IMR-90 (cell line): ENCODE measurements at regions not wholly inside any gene's neighbourhood (a gene's known extent, or its start where the extent isn't known, plus 50 kb on each side); places are given as distances from the start of the nearest gene placed in this dataset.

Source experiments
- ATAC-seq: fragments of 200-7000 bp; cut with Tn5 transposase; 2 replicates; pipeline ENCODE4 v1.9.1; 2020; ENCODE audit warnings: low read depth, mild to moderate bottlenecking, moderate library complexity
- BruUV-seq: library from RNA; stranded (reverse); fragments of 400-500 nt; replicated peaks from 2 replicates; lab custom pipeline; 2021; lab: Mats Ljungman, UMichigan
- CTCF ChIA-PET: fragments of 300-600 bp; formaldehyde crosslinking; extraction: SDS; loops from one replicate; lab custom pipeline; 2021; ENCODE audit warnings: antibody characterized with exemption; lab: Yijun Ruan, JAX
- POLR2A ChIA-PET: fragments of 300-600 bp; sonication (Branson Sonifier 250); formaldehyde crosslinking; loops from one replicate; lab custom pipeline; 2022; ENCODE audit warnings: antibody characterized with exemption; ENCODE audit not compliant: unreplicated experiment; lab: Charles Lee
- DNase-seq: peaks from one replicate; pipeline ENCODE4 v3.0.0; 2013
- H2AFZ ChIP-seq: replicated peaks from 2 replicates; pipeline ENCODE3; 2013; ENCODE audit warnings: low read length, mild to moderate bottlenecking; ENCODE audit not compliant: poor library complexity
- H2AK5ac ChIP-seq: 2 replicates; pipeline ENCODE4 v1.6.1; 2013; ENCODE audit warnings: low read depth, low read length, inconsistent platforms
- H2AK9ac ChIP-seq: replicated peaks from 2 replicates; pipeline ENCODE3; 2013; ENCODE audit warnings: mild to moderate bottlenecking, low read depth, low read length, moderate library complexity; ENCODE audit not compliant: poor library complexity
- H2BK120ac ChIP-seq: 2 replicates; pipeline ENCODE4 v1.6.1; 2013; ENCODE audit warnings: low read depth, low read length, inconsistent platforms
- H2BK15ac ChIP-seq: 3 replicates; pipeline ENCODE4 v1.6.1; 2013; ENCODE audit warnings: low read depth, low read length, inconsistent platforms
- H2BK20ac ChIP-seq: 2 replicates; pipeline ENCODE4 v1.6.1; 2013; ENCODE audit warnings: low read depth, mild to moderate bottlenecking, inconsistent platforms, low read length, moderate library complexity
- H2BK5ac ChIP-seq: 2 replicates; pipeline ENCODE4 v1.6.1; 2013; ENCODE audit warnings: mild to moderate bottlenecking, low read depth, low read length, inconsistent platforms; ENCODE audit not compliant: poor library complexity, severe bottlenecking
- H3K14ac ChIP-seq: replicated peaks from 2 replicates; pipeline ENCODE4 v1.6.1; 2013; ENCODE audit warnings: low read depth, low read length, inconsistent platforms
- H3K18ac ChIP-seq: 2 replicates; pipeline ENCODE4 v1.6.1; 2013; ENCODE audit warnings: low read depth, low read length, control low read depth
- H3K23ac ChIP-seq: 2 replicates; pipeline ENCODE4 v1.6.1; 2013; ENCODE audit warnings: low read depth, low read length, inconsistent platforms
- H3K27ac ChIP-seq: 2 replicates; pipeline ENCODE4 v1.5.1; 2013; ENCODE audit warnings: mild to moderate bottlenecking, control low read depth, low read length; ENCODE audit not compliant: insufficient read depth
- H3K27me3 ChIP-seq: 2 replicates; pipeline ENCODE4 v1.6.1; 2013; ENCODE audit warnings: low read length; ENCODE audit not compliant: control insufficient read depth, insufficient read depth
- H3K36me3 ChIP-seq: 2 replicates; pipeline ENCODE4 v1.6.1; 2013; ENCODE audit warnings: low read length, mixed read lengths; ENCODE audit not compliant: control insufficient read depth, insufficient read depth
- H3K4ac ChIP-seq: 2 replicates; pipeline ENCODE4 v1.6.1; 2013; ENCODE audit warnings: low read depth, low read length, inconsistent platforms
- H3K4me1 ChIP-seq: 2 replicates; pipeline ENCODE4 v1.6.1; 2013; ENCODE audit warnings: low read length, mixed read lengths; ENCODE audit not compliant: control insufficient read depth, insufficient read depth
- H3K4me2 ChIP-seq: 2 replicates; pipeline ENCODE4 v1.6.1; 2013; ENCODE audit warnings: low read depth, mild to moderate bottlenecking, control low read depth, low read length, moderate library complexity
- H3K4me3 ChIP-seq: 2 replicates; pipeline ENCODE4 v1.5.1; 2013; ENCODE audit warnings: low read depth, mild to moderate bottlenecking, control low read depth, low read length, moderate library complexity; ENCODE audit not compliant: insufficient read depth
- H3K56ac ChIP-seq: 2 replicates; pipeline ENCODE4 v1.6.1; 2013; ENCODE audit warnings: low read length, inconsistent platforms; ENCODE audit not compliant: insufficient read depth; ENCODE audit errors: extremely low read depth
- H3K79me1 ChIP-seq, 2 experiments: 2 replicates each; pipeline ENCODE4 v1.6.1; 2013; ENCODE audit warnings: low read length in 2 of 2, inconsistent platforms in 1 of 2, low read depth in 1 of 2
- H3K9ac ChIP-seq: 2 replicates; pipeline ENCODE4 v1.6.1; 2013; ENCODE audit warnings: low read depth, low read length, control low read depth
- H3K9me1 ChIP-seq: 2 replicates; pipeline ENCODE4 v1.6.1; 2013; ENCODE audit warnings: low read length, inconsistent platforms; ENCODE audit not compliant: insufficient read depth
- H3K9me3 ChIP-seq: 2 replicates; pipeline ENCODE4 v1.6.1; 2013; ENCODE audit warnings: low read length; ENCODE audit not compliant: control insufficient read depth, insufficient read depth
- H4K20me1 ChIP-seq: 2 replicates; pipeline ENCODE4 v1.6.1; 2013; ENCODE audit warnings: low read length, inconsistent platforms; ENCODE audit not compliant: insufficient read depth
- H4K5ac ChIP-seq: 2 replicates; pipeline ENCODE4 v1.6.1; 2013; ENCODE audit warnings: mild to moderate bottlenecking, low read depth, low read length, control low read depth
- H4K8ac ChIP-seq, 2 experiments: 2 replicates each; pipeline ENCODE4 v1.6.1; 2013; ENCODE audit warnings: low read depth in 2 of 2, low read length in 2 of 2, control low read depth in 1 of 2, inconsistent platforms in 1 of 2
- H4K91ac ChIP-seq: 2 replicates; pipeline ENCODE4 v1.6.1; 2013; ENCODE audit warnings: low read depth, low read length, inconsistent platforms; ENCODE audit not compliant: insufficient read depth
- CEBPB ChIP-seq: IDR thresholded peaks from 2 replicates; pipeline ENCODE4 v1.6.1; 2012; ENCODE audit warnings: low read depth, low read length, improper control_type of control experiment
- CHD1 ChIP-seq: IDR thresholded peaks from 2 replicates; pipeline ENCODE4 v1.6.1; 2012; ENCODE audit warnings: low read depth, low read length, improper control_type of control experiment
- MAFK ChIP-seq: IDR thresholded peaks from 2 replicates; pipeline ENCODE4 v1.6.1; 2012; ENCODE audit warnings: low read depth, low read length, improper control_type of control experiment
- MXI1 ChIP-seq: IDR thresholded peaks from 2 replicates; pipeline ENCODE4 v1.6.1; 2012; ENCODE audit warnings: low read depth, mild to moderate bottlenecking, low read length, moderate library complexity, borderline replicate concordance
- NFE2L2 ChIP-seq: fragments of 150-350 bp; IDR thresholded peaks from 2 replicates; pipeline ENCODE4 v1.6.1; 2016; ENCODE audit warnings: low read depth, mild to moderate bottlenecking, low read length
- RAD21 ChIP-seq: IDR thresholded peaks from 2 replicates; pipeline ENCODE4 v1.6.1; 2012; ENCODE audit warnings: low read length, improper control_type of control experiment
- RFX5 ChIP-seq: IDR thresholded peaks from 2 replicates; pipeline ENCODE4 v1.8.0; 2012; ENCODE audit warnings: low read depth, mild to moderate bottlenecking, low read length, moderate library complexity
- WGBS, 2 experiments: methylation state at CpG; one replicate each; pipeline versions ENCODE4 v1.1.5 to v1.1.7; 2013; ENCODE audit warnings: missing lambda C conversion rate in 2 of 2; ENCODE audit not compliant: insufficient read length in 1 of 2; ENCODE audit errors: extremely low coverage in 2 of 2; 5-methylcytosine and 5-hydroxymethylcytosine counted together
- dilution Hi-C: fragments of 300-500 bp; cut with HindIII; formaldehyde crosslinking; loops from one replicate; pipeline ENCODE4 v1.14.3; 2018; ENCODE audit warnings: low sequenced_read_pairs; ENCODE audit not compliant: unreplicated experiment
- in situ Hi-C: fragments of 300-500 bp; cut with MboI; formaldehyde crosslinking; loops from 3 replicates; pipeline ENCODE4 v1.14.3; 2019; ENCODE audit warnings: low sequenced_read_pairs, inconsistent platforms, mixed read lengths
- intact Hi-C: fragments of 100-400 bp; cut with micrococcal nuclease; formaldehyde crosslinking; loops from 2 replicates; pipeline ENCODE4 v1.10.0; 2022

DNA sequence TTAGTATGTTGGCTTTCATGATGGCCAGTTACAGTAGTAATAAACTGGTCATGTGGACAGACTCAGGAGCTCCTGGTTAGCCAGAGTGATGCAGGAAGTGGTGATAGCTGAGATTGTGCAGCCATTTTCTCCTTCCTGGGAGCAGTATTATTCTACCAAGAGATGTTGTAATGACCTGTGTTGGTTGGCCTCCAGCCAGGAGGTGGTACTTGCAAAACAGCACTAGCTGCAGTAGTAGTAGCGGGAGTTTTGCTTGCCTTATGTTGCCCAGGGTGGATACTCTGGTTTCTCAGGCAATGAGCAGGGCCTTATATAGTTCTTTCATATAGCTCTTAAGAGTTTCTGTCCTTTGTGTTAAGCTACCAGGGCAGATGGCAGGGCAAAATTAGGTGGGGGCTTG lies 998.8 kb downstream of the GLUD2 start:
- Histone ChIP-seq H2AFZ (no peak overlapping the region), H3K4me2 (no peak overlapping the region), H2BK120ac (no peak overlapping the region), H3K14ac (no peak overlapping the region), H3K23ac (no peak overlapping the region), H3K9ac (no peak overlapping the region), H3K27ac (no peak overlapping the region), H2AK5ac (no peak overlapping the region), H3K56ac (no peak overlapping the region), H2BK15ac (no peak overlapping the region), H3K18ac (no peak overlapping the region), H3K9me3 (peaks cover 9% of the 10 kb centered on the region; the same call in 1 of the 2 replicates), H4K20me1 (no peaks in the 10 kb centered on the region), H4K91ac (no peak overlapping the region), H3K36me3 (no peaks in the 10 kb centered on the region), H4K5ac (no peak overlapping the region), H2BK5ac (no peak overlapping the region), H2BK20ac (no peak overlapping the region), H3K4me1 (no peaks in the 10 kb centered on the region), H3K79me1 (no peaks in the 10 kb centered on the region), H3K4ac (no peak overlapping the region), H3K9me1 (no peaks in the 10 kb centered on the region), H2AK9ac (no peak overlapping the region), H3K4me3 (no peak overlapping the region), H3K27me3 (no peaks in the 10 kb centered on the region), H4K8ac (no peak overlapping the region)
- in situ Hi-C loops (no loop called here), dilution Hi-C loops (no loop called here), intact Hi-C loops (no loop called here)
- ATAC-seq, result no peak
- ChIA-PET POLR2A (no interaction called here), CTCF (interaction anchor here (0.6 kb wide), 1 partner anchor 513 kb away, joined by 3 read pairs; no protein-coding TSS in a partner anchor)
- no CpG with 5 or more reads among the region's 1 CpG for WGBS, 2 experiments
- no TSS peak for BruUV-seq
- DNase-seq, result no peak
- TF ChIP-seq MAFK (no peak), NFE2L2 (no peak), CEBPB (no peak), MXI1 (no peak), RAD21 (no peak), RFX5 (no peak), CHD1 (no peak)
